ENCODE measurements at regions not wholly inside any gene's neighbourhood (a gene's known extent, or its start where the extent isn't known, plus 50 kb on each side); places are given as distances from the start of the nearest gene placed in this dataset.

- TF ChIP-seq CTCF (conservative IDR thresholded peaks at IDR 0.05; ENCODE audit: low read length) (no peak), EZH2phosphoT487 (IDR thresholded peaks at IDR 0.05; ENCODE audit: borderline replicate concordance) (no peak)
Observed at GRCh38 chr3:153731071-153731470, 390.1 kb upstream of the ARHGEF26 start.
